ENCODE measurements at regions not wholly inside any gene's neighbourhood (a gene's known extent, or its start where the extent isn't known, plus 50 kb on each side); places are given as distances from the start of the nearest gene placed in this dataset.

DNA sequence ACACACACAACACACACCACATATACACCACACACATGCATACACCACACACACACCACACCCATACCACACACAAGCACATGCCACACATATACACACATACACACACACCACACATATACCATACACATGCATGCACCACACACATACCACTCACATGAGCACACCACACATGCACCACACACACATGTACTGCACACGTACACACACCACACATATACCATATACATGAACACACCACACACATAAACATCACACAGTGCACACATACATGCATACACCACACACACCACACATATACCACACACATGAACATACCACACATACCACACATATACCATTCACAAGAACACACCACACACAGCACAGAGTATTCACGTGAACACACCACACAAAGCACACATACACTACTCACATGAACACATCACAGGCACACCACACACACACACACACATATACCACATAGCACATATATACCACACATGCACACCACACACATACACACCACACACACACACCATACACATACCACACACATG is 219.9 kb upstream of the RAB6C start:
- H3K4me1 ChIP-seq: no peaks in the 10 kb centered on the region

DNA sequence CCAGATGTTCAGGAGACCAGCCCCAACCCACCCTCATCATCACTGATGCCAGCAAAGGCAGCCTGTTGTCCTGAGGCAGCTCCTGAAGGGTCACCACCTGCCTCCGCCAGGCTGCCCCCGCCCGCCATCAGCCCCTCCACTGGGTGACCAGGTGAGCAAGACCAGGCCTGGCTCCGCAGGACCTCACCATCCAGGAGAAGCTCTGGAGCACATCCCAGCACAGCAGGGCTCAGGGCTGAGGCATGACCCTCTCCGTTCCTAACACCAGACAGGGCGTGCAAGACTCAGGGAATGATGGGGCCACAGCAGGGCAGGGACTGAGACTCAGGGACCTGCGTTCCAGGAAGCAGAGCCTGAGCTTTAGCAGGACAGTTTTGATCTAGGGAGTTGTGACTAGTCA is 218.8 kb upstream of the RAB6C start:
- Histone ChIP-seq H3K36me3 (no peaks in the 10 kb centered on the region), H3K27me3 (no peaks in the 10 kb centered on the region), H3K4me3 (ENCODE audit: low read depth, low read length) (no peak overlapping the region), H3K4me1 (no peaks in the 10 kb centered on the region), H3K9me3 (no peaks in the 10 kb centered on the region)
- DNase-seq: no peak
- TF ChIP-seq, protein P1, sequence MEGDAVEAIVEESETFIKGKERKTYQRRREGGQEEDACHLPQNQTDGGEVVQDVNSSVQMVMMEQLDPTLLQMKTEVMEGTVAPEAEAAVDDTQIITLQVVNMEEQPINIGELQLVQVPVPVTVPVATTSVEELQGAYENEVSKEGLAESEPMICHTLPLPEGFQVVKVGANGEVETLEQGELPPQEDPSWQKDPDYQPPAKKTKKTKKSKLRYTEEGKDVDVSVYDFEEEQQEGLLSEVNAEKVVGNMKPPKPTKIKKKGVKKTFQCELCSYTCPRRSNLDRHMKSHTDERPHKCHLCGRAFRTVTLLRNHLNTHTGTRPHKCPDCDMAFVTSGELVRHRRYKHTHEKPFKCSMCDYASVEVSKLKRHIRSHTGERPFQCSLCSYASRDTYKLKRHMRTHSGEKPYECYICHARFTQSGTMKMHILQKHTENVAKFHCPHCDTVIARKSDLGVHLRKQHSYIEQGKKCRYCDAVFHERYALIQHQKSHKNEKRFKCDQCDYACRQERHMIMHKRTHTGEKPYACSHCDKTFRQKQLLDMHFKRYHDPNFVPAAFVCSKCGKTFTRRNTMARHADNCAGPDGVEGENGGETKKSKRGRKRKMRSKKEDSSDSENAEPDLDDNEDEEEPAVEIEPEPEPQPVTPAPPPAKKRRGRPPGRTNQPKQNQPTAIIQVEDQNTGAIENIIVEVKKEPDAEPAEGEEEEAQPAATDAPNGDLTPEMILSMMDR (IDR thresholded peaks at IDR 0.05; ENCODE audit: low read depth, low read length): no peak

More for the DNA sequence above, 219.9 kb upstream of the RAB6C start:
- Histone ChIP-seq H3K27me3 (no peaks in the 10 kb centered on the region), H3K36me3 (no peaks in the 10 kb centered on the region), H3K4me3 (ENCODE audit: low read depth, low read length) (no peak overlapping the region), H3K9me3 (no peaks in the 10 kb centered on the region)
- TF ChIP-seq, protein P1 (IDR thresholded peaks at IDR 0.05; ENCODE audit: low read depth, low read length): no peak
- no peak for DNase-seq

DNA sequence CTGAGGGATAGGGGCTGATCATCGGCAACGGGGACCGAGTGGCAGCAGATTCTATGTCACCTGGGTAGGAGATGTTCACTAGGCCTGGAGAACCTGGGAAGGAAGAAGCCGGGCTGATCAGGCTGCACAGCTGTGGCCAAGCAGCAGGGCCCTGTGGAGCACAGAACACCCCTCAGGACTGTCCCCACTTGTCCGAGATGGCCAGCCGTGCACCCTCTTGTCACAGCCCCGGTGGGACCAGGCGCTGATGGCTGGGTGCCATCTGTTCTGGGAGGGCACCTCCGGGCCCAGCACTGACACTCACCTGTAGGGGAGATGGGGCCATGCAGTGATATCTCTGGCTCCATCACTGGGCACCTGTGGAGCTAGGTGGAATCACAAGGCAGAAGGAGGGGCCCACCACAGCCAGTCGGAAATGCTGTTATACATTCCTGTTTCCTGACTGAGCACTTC is 217.9 kb upstream of the RAB6C start:
- DNase-seq: no peak
- no peaks in the 10 kb centered on the region for H3K36me3 ChIP-seq
- TF ChIP-seq, protein P1 (IDR thresholded peaks at IDR 0.05; ENCODE audit: low read depth, low read length): no peak
- H3K4me3 ChIP-seq (ENCODE audit: low read depth, low read length): no peak overlapping the region
- no peaks in the 10 kb centered on the region for H3K9me3 ChIP-seq
- no peaks in the 10 kb centered on the region for H3K27me3 ChIP-seq
- no peaks in the 10 kb centered on the region for H3K4me1 ChIP-seq

DNA sequence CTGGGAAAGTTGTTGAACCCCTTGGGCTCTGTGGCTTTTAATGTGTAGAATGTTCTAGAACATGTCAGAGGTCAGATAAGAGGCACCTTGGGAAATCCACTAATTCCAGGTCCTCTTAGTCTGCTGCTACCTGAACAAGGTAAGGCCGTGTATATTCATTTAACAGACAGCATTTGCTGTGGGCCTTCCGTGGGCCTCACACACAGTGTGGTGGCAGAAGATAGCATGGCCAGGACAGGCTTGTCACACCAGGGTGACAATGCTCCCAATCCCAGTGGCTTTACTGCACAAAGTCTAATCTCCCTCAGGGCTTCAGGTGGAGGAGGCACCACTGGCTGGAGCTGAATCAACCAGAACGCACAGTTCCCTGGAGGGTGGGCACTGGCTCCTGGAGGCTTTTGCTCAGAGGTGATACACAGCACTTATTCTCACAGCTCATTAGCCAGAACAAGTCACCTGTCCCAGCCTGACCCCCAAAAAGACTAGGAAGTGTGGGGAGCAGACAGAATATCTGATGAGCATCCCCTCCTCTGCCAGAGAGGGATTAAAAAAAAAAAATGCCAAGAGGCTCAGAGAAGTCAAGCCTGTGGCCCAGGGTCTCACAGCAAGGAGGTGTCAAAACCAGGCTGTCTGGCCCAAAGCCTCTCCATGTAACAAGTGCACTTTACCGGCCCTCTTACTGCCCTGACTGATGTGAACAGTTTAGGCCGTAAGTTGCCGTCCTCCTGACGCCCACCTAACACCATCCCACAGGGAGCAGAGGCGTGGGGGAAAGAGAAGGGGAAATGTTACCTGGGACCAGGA is 216.9 kb upstream of the RAB6C start:
- TF ChIP-seq, protein P1 (IDR thresholded peaks at IDR 0.05; ENCODE audit: low read depth, low read length): no peak
- H3K4me1 ChIP-seq: no peaks in the 10 kb centered on the region
- DNase-seq: no peak
- H3K4me3 ChIP-seq (ENCODE audit: low read depth, low read length): no peak overlapping the region
- no peaks in the 10 kb centered on the region for H3K27me3 ChIP-seq
- no peaks in the 10 kb centered on the region for H3K9me3 ChIP-seq
- H3K36me3 ChIP-seq: no peaks in the 10 kb centered on the region

DNA sequence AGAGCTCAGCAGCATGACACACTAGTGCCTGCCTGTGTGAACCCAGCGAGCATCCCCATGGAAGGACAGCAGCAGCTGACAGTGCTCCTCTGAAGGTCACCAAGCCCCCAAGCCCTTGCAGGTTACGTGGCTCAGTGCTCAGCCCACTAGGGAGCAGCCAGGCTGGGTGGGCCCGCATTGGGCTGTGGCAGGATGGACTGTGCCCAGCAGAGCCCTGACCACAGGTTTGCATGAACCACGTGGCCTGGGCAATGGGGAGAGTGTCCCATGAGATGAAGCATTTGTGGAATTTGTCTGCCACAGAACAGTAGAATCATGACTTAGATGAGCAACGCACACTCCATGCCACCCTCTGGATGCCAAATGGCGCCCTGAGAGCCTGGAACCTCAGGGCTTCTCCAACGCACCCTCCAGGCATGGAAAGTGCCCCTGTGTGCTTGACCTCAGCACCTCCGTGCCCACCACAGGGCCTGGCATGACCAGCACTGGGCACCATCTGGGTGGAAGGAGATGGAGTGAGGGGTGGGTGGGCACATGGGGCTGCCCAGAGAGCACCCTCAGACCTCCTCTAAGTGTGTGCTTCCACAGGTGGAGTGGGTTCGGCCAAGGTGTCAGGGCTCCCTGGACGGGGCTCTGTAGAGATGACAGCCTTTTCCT is 216.1 kb upstream of the RAB6C start:
- H3K9me3 ChIP-seq: no peaks in the 10 kb centered on the region
- H3K27me3 ChIP-seq: no peaks in the 10 kb centered on the region
- H3K36me3 ChIP-seq: no peaks in the 10 kb centered on the region
- H3K4me1 ChIP-seq: no peaks in the 10 kb centered on the region
- TF ChIP-seq, protein P1 (IDR thresholded peaks at IDR 0.05; ENCODE audit: low read depth, low read length): no peak
- no peak for DNase-seq
- no peak overlapping the region for H3K4me3 ChIP-seq (ENCODE audit: low read depth, low read length)

DNA sequence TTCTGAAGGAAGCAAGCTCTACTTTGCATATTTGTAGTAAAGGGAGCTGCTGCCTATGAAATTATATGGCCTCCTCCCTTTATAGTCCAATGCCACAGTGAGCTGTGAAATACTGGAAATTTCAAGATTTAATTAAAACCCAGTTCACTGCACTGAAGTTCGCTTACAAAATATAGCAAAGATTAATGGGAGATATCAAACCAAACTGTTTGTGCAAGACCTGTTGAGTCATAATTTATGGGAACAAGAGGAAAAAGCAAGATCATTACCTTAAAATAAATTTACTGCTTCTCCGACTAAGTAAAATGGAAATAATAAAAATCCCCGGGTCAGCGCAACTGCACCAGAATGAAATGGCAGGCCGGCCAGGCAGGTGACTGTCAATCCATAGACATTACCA is 215.5 kb upstream of the RAB6C start:
- DNase-seq: no peak
- H3K9me3 ChIP-seq: no peaks in the 10 kb centered on the region
- H3K4me1 ChIP-seq: no peaks in the 10 kb centered on the region
- no peaks in the 10 kb centered on the region for H3K36me3 ChIP-seq
- no peak overlapping the region for H3K4me3 ChIP-seq (ENCODE audit: low read depth, low read length)
- no peaks in the 10 kb centered on the region for H3K27me3 ChIP-seq
- TF ChIP-seq, protein P1 (IDR thresholded peaks at IDR 0.05; ENCODE audit: low read depth, low read length): no peak
